ENCODE measurements at regions not wholly inside any gene's neighbourhood (a gene's known extent, or its start where the extent isn't known, plus 50 kb on each side); places are given as distances from the start of the nearest gene placed in this dataset.

DNA sequence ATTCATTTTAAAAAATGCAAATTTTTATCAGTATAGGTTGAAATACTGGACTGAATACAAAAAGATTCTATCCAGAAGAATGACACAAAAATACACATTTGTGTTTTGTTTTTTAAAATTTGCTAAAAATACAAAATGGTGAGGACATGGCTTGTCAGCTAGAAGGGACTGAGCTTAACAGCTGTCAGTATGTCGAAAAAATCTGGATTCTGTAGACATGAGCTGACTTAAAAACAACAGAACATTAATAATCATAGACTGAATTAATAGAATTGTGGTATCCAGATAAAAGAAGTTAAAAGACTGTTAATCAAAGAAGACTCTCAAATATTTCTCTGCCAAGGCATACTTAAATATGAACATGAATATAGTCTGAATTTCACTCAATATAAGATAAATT, 244.9 kb upstream of the CBLB start (continued):
- TF ChIP-seq, protein P1, sequence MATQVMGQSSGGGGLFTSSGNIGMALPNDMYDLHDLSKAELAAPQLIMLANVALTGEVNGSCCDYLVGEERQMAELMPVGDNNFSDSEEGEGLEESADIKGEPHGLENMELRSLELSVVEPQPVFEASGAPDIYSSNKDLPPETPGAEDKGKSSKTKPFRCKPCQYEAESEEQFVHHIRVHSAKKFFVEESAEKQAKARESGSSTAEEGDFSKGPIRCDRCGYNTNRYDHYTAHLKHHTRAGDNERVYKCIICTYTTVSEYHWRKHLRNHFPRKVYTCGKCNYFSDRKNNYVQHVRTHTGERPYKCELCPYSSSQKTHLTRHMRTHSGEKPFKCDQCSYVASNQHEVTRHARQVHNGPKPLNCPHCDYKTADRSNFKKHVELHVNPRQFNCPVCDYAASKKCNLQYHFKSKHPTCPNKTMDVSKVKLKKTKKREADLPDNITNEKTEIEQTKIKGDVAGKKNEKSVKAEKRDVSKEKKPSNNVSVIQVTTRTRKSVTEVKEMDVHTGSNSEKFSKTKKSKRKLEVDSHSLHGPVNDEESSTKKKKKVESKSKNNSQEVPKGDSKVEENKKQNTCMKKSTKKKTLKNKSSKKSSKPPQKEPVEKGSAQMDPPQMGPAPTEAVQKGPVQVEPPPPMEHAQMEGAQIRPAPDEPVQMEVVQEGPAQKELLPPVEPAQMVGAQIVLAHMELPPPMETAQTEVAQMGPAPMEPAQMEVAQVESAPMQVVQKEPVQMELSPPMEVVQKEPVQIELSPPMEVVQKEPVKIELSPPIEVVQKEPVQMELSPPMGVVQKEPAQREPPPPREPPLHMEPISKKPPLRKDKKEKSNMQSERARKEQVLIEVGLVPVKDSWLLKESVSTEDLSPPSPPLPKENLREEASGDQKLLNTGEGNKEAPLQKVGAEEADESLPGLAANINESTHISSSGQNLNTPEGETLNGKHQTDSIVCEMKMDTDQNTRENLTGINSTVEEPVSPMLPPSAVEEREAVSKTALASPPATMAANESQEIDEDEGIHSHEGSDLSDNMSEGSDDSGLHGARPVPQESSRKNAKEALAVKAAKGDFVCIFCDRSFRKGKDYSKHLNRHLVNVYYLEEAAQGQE (IDR thresholded peaks at IDR 0.05; ENCODE audit: unreplicated experiment), result no peak
- TF ChIP-seq, protein P2, sequence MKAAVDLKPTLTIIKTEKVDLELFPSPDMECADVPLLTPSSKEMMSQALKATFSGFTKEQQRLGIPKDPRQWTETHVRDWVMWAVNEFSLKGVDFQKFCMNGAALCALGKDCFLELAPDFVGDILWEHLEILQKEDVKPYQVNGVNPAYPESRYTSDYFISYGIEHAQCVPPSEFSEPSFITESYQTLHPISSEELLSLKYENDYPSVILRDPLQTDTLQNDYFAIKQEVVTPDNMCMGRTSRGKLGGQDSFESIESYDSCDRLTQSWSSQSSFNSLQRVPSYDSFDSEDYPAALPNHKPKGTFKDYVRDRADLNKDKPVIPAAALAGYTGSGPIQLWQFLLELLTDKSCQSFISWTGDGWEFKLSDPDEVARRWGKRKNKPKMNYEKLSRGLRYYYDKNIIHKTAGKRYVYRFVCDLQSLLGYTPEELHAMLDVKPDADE (IDR thresholded peaks at IDR 0.05), result no peak
- TF ChIP-seq JUNB (IDR thresholded peaks at IDR 0.05; ENCODE audit: unreplicated experiment) (no peak), CREB1 (CRISPR knock-in tag; IDR thresholded peaks at IDR 0.05; ENCODE audit: low read depth) (no peak), EZH2 (IDR thresholded peaks at IDR 0.05; ENCODE audit: low read depth, unreplicated experiment) (no peak), POLR2AphosphoS5 (IDR thresholded peaks at IDR 0.05; ENCODE audit: low read depth) (no peak), EZH2phosphoT487 (IDR thresholded peaks at IDR 0.05; ENCODE audit: unreplicated experiment) (no peak), ZNF114 (CRISPR knock-in tag; IDR thresholded peaks at IDR 0.05) (no peak), ZNF331 (CRISPR knock-in tag; IDR thresholded peaks at IDR 0.05; ENCODE audit: low read depth) (no peak)

DNA sequence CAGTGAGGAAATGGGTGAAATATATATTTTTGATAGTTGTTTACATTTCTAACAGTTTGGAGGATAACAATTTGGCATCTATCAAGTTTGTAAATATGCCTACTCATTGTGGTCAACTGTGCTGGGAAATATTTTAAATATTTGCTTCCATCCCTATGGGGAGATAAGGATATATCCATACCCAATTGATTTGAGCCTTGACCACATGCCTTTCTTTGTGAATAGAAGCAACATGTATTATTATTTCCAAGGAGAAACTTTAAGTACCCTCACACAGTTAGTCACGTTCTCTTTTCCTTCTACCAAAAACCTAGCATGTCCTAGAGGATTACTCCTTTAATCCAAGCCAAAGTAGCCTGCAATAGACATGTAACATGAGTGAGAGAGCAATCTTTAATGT, 245.4 kb upstream of the CBLB start:
- no peaks in the 10 kb centered on the region for H4K20me1 ChIP-seq (replicated peaks; ENCODE audit: insufficient read depth)
- H3K4me1 ChIP-seq (ENCODE audit: insufficient read depth), result no peaks in the 10 kb centered on the region
- no peaks in the 10 kb centered on the region for H3K9me2 ChIP-seq (ENCODE audit: insufficient read depth)
- TF ChIP-seq ZNF114 (CRISPR knock-in tag; IDR thresholded peaks at IDR 0.05) (no peak), EZH2 (IDR thresholded peaks at IDR 0.05; ENCODE audit: low read depth, unreplicated experiment) (no peak), POLR2AphosphoS5 (IDR thresholded peaks at IDR 0.05; ENCODE audit: low read depth) (no peak), NANOG (IDR thresholded peaks at IDR 0.05; ENCODE audit: borderline replicate concordance) (no peak)
- no peak overlapping the region for H3K27ac ChIP-seq (ENCODE audit: low read depth)
- no peak for DNase-seq (ENCODE audit: low spot score)
- peaks cover 16% of the 10 kb centered on the region for H3K9me3 Mint-ChIP-seq
- H3K27me3 Mint-ChIP-seq (ENCODE audit: insufficient read depth, low read depth, poor library complexity), result peaks cover 10% of the 10 kb centered on the region
- H3F3A ChIP-seq (replicated peaks; ENCODE audit: low read depth), result no peaks in the 10 kb centered on the region
- H3K4me3 Mint-ChIP-seq, result no peak overlapping the region
- H3K36me3 ChIP-seq (ENCODE audit: insufficient read depth), result no peaks in the 10 kb centered on the region
- no peaks in the 10 kb centered on the region for H3K79me2 ChIP-seq (replicated peaks; ENCODE audit: insufficient read depth)
- no peak overlapping the region for H3K27ac Mint-ChIP-seq
- H2AFZ ChIP-seq, result no peak overlapping the region
- H3K27me3 ChIP-seq (ENCODE audit: insufficient read depth), result no peaks in the 10 kb centered on the region
- no peak overlapping the region for H3K4me3 ChIP-seq
- ATAC-seq, result no peak
- no peak overlapping the region for H3K4me2 ChIP-seq
- H3K36me3 Mint-ChIP-seq (ENCODE audit: low read depth), result peaks cover 5% of the 10 kb centered on the region; the same call in 2 of the 3 replicates
- H3K4me1 Mint-ChIP-seq, result no peaks in the 10 kb centered on the region

DNA sequence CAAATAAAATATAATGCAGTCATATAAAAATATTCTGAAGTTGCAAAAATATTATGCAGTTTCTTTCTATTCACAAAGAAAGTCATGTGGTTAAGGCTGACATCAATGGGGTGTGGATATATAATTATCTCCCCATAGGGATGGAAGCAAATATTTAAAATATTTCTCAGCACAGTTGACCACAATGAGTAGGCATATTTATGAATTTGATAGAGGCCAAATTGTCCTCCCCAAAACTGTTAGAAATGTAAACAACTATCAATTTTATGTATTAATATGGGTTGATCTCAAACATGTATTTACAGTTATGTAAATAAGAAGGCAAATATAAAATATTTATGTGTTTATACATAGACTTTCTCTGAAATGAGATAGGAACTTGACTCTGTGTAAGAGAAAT, 246.0 kb upstream of the CBLB start:
- Mint-ChIP-seq H3K36me3 (ENCODE audit: low read depth) (peaks cover 5% of the 10 kb centered on the region; the same call in 2 of the 3 replicates), H3K9me3 (peaks cover 11% of the 10 kb centered on the region), H3K4me3 (no peak overlapping the region), H3K27me3 (ENCODE audit: insufficient read depth, low read depth, poor library complexity) (peaks cover 7% of the 10 kb centered on the region), H3K27ac (no peak overlapping the region), H3K4me1 (no peaks in the 10 kb centered on the region)
- H2AFZ ChIP-seq, result no peak overlapping the region
- H3K9me2 ChIP-seq (ENCODE audit: insufficient read depth), result no peaks in the 10 kb centered on the region
- no peaks in the 10 kb centered on the region for H3K4me1 ChIP-seq (ENCODE audit: insufficient read depth)
- H3K4me2 ChIP-seq, result no peak overlapping the region
- no peaks in the 10 kb centered on the region for H3K79me2 ChIP-seq (replicated peaks; ENCODE audit: insufficient read depth)
- H3K27me3 ChIP-seq (ENCODE audit: insufficient read depth), result no peaks in the 10 kb centered on the region
- H3F3A ChIP-seq (replicated peaks; ENCODE audit: low read depth), result no peaks in the 10 kb centered on the region
- H4K20me1 ChIP-seq (replicated peaks; ENCODE audit: insufficient read depth), result no peaks in the 10 kb centered on the region
- no peaks in the 10 kb centered on the region for H3K36me3 ChIP-seq (ENCODE audit: insufficient read depth)
- DNase-seq (ENCODE audit: low spot score) (no peak), ATAC-seq (no peak)
- no peak overlapping the region for H3K4me3 ChIP-seq
- no peak overlapping the region for H3K27ac ChIP-seq (ENCODE audit: low read depth)
- no peak for TF ChIP-seq CREB1 (CRISPR knock-in tag; IDR thresholded peaks at IDR 0.05; ENCODE audit: low read depth)
- TF ChIP-seq, protein P3, sequence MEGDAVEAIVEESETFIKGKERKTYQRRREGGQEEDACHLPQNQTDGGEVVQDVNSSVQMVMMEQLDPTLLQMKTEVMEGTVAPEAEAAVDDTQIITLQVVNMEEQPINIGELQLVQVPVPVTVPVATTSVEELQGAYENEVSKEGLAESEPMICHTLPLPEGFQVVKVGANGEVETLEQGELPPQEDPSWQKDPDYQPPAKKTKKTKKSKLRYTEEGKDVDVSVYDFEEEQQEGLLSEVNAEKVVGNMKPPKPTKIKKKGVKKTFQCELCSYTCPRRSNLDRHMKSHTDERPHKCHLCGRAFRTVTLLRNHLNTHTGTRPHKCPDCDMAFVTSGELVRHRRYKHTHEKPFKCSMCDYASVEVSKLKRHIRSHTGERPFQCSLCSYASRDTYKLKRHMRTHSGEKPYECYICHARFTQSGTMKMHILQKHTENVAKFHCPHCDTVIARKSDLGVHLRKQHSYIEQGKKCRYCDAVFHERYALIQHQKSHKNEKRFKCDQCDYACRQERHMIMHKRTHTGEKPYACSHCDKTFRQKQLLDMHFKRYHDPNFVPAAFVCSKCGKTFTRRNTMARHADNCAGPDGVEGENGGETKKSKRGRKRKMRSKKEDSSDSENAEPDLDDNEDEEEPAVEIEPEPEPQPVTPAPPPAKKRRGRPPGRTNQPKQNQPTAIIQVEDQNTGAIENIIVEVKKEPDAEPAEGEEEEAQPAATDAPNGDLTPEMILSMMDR (conservative IDR thresholded peaks at IDR 0.05; ENCODE audit: low read depth in 2 of 2), result no peak
- TF ChIP-seq, protein P2 (IDR thresholded peaks at IDR 0.05), result no peak
- TF ChIP-seq, protein P1 (IDR thresholded peaks at IDR 0.05; ENCODE audit: unreplicated experiment), result no peak
- TF ChIP-seq POLR2AphosphoS5 (IDR thresholded peaks at IDR 0.05; ENCODE audit: low read depth), result no peak
- no peak for TF ChIP-seq NANOG (IDR thresholded peaks at IDR 0.05; ENCODE audit: borderline replicate concordance)
- TF ChIP-seq JUNB (IDR thresholded peaks at IDR 0.05; ENCODE audit: unreplicated experiment), result no peak

Data from GM23338 (cell line).